ENCODE measurements at regions not wholly inside any gene's neighbourhood (a gene's known extent, or its start where the extent isn't known, plus 50 kb on each side); places are given as distances from the start of the nearest gene placed in this dataset.

DNA sequence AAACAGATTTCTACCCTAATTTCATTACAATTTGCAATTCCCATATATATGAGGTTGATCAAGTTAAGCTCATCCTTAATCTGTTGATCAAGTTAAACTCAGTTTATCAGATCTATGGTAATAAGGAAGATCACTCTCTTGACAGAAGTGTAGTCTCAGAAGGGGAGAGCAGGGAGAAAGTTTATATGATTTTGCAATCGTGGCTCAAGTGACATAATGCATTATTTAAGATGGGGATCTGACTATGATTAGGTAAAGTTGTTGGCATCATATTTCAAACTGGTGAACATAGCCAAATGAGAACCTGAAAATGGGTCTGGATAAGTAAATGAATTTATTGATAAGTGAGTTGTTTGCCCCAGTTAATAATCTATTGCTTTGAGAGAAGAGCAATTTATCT is 995.3 kb downstream of the OTOL1 start:
- DNase-seq (ENCODE audit: low read depth in 6 of 9, low spot score in 9 of 9): no peak
- no peak overlapping the region for H3K4me3 ChIP-seq (ENCODE audit: low read length in 2 of 2)
- 81% methylated on average over 1 of the region's 1 CpG for WGBS
- H3K27me3 ChIP-seq (ENCODE audit: control insufficient read depth in 2 of 2, insufficient read depth in 1 of 2, low read length in 1 of 2): no peaks in the 10 kb centered on the region
- H3K4me1 ChIP-seq (ENCODE audit: control insufficient read depth in 2 of 2, insufficient read depth in 2 of 2, low read length in 2 of 2): no peaks in the 10 kb centered on the region
- H3K36me3 ChIP-seq (ENCODE audit: control insufficient read depth in 2 of 2, insufficient read depth in 2 of 2, low read length in 1 of 2): no peaks in the 10 kb centered on the region
- H3K9me3 ChIP-seq (ENCODE audit: control insufficient read depth in 2 of 2, insufficient read depth in 1 of 2, low read length in 1 of 2): peaks cover 0 to 3% of the 10 kb centered on the region in 2 donors
- no peak overlapping the region for H3K27ac ChIP-seq (ENCODE audit: low read depth in 1 of 2, low read length in 1 of 2)

DNA sequence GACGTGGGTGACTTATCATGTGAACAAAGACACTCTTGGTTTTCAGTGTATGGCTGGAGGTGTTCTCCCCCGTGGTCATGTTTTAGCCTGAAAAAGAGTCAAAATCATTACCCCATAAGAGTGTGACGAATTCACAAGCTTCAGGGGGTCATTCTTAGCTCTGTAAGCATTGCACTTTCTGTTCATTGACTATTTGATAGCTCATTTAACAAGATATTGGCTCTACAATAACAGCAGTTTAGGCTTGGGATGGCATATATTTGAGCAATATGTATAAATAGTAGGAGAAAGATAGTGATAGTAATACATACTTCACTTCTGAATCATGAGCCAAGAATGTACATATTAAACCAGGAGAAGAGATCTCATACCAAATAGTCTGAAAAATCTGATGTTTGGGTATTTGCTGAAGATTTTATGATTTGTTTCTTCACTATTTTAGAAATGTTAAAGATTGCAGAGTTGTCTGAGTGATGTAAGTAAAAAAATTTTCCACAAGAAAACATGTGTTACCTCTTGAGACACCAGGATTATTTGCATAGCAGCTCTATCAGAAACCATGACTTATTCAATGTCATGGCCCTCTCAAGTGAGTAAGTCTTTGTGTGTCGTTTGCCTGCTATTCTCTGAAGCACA is 996.0 kb downstream of the OTOL1 start:
- DNase-seq (ENCODE audit: low read depth in 6 of 9, low spot score in 9 of 9): no peak
- Histone ChIP-seq H3K36me3 (ENCODE audit: control insufficient read depth in 2 of 2, insufficient read depth in 2 of 2, low read length in 1 of 2) (no peaks in the 10 kb centered on the region), H3K27me3 (ENCODE audit: control insufficient read depth in 2 of 2, insufficient read depth in 1 of 2, low read length in 1 of 2) (no peaks in the 10 kb centered on the region), H3K27ac (ENCODE audit: low read depth in 1 of 2, low read length in 1 of 2) (no peak overlapping the region), H3K9me3 (ENCODE audit: control insufficient read depth in 2 of 2, insufficient read depth in 1 of 2, low read length in 1 of 2) (peaks cover 0 to 3% of the 10 kb centered on the region in 2 donors), H3K4me3 (ENCODE audit: low read length in 2 of 2) (no peak overlapping the region), H3K4me1 (ENCODE audit: control insufficient read depth in 2 of 2, insufficient read depth in 2 of 2, low read length in 2 of 2) (no peaks in the 10 kb centered on the region)
- 69% methylated on average over 4 of the region's 4 CpGs for WGBS

DNA sequence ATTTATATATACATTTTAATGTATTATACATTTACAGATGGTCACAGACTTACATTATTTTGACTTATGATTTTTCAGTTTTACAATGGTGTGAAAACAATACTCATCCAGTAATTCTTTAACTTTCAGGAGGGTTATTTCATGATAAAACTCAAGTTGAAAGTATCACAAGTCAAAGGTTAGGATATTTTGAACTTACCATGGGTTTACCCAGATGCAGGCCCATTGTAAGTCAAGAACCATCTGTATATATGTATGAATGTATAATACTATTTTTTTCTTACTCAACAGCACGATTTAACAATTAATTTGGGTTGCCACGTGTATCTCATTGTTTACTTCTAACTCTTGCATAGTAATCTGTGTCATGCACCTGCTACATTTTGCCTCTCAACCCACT is 1002.0 kb downstream of the OTOL1 start:
- Histone ChIP-seq H3K9me3 (ENCODE audit: control insufficient read depth in 2 of 2, insufficient read depth in 1 of 2, low read length in 1 of 2) (peaks cover 0 to 3% of the 10 kb centered on the region in 2 donors), H3K36me3 (ENCODE audit: control insufficient read depth in 2 of 2, insufficient read depth in 2 of 2, low read length in 1 of 2) (no peaks in the 10 kb centered on the region), H3K27me3 (ENCODE audit: control insufficient read depth in 2 of 2, insufficient read depth in 1 of 2, low read length in 1 of 2) (no peaks in the 10 kb centered on the region), H3K4me3 (ENCODE audit: low read length in 2 of 2) (no peak overlapping the region), H3K27ac (ENCODE audit: low read depth in 1 of 2, low read length in 1 of 2) (no peak overlapping the region), H3K4me1 (ENCODE audit: control insufficient read depth in 2 of 2, insufficient read depth in 2 of 2, low read length in 2 of 2) (no peaks in the 10 kb centered on the region)
- WGBS: 82% methylated on average over 2 of the region's 2 CpGs
- no peak for DNase-seq (ENCODE audit: low read depth in 6 of 9, low spot score in 9 of 9)

DNA sequence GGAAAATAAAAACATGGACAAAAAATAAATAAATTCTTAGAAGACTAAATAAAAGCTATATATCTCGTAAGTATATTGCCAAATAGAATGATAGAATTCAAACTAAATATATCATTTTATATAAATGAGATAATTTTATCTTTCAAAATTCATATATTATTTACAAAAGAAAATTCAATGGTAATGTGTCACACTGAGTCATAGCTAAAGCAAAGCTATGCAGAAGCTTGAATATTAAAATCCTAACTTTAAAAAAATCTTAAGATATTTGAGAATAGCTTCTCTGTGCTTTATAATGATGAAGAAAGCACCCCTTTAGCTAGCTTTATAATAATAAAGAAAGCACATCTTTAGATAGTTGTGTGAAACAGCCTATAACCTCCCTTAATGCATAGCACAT is 1010.8 kb downstream of the OTOL1 start:
- Histone ChIP-seq H3K27ac (ENCODE audit: low read depth in 1 of 2, low read length in 1 of 2) (no peak overlapping the region), H3K27me3 (ENCODE audit: control insufficient read depth in 2 of 2, insufficient read depth in 1 of 2, low read length in 1 of 2) (no peaks in the 10 kb centered on the region), H3K36me3 (ENCODE audit: control insufficient read depth in 2 of 2, insufficient read depth in 2 of 2, low read length in 1 of 2) (no peaks in the 10 kb centered on the region), H3K4me1 (ENCODE audit: control insufficient read depth in 2 of 2, insufficient read depth in 2 of 2, low read length in 2 of 2) (no peaks in the 10 kb centered on the region), H3K4me3 (ENCODE audit: low read length in 2 of 2) (no peak overlapping the region), H3K9me3 (ENCODE audit: control insufficient read depth in 2 of 2, insufficient read depth in 1 of 2, low read length in 1 of 2) (peaks cover 0 to 4% of the 10 kb centered on the region in 2 donors)
- 89% methylated on average over 1 of the region's 1 CpG for WGBS
- no peak for DNase-seq (ENCODE audit: low read depth in 6 of 9, low spot score in 9 of 9)

DNA sequence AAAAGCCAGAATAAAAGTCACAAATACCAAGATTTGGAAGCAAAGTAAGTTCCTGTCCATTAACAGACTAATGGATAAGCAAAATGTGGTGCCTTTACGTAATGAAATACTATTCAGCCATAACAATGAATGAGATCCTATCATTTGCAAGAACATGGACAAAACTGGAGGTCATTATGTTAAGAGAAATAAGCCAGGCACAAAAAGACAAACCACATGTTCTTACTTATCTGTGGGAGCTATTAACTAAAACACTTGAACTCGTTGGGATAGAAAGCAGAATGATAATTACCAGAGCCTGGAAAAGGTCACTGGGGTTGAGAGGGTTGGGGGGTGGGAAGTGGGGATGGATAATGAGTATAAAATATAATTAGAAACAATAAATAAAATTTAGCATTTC is 1015.9 kb downstream of the OTOL1 start:
- H3K27me3 ChIP-seq (ENCODE audit: control insufficient read depth in 2 of 2, insufficient read depth in 1 of 2, low read length in 1 of 2): no peaks in the 10 kb centered on the region
- H3K27ac ChIP-seq (ENCODE audit: low read depth in 1 of 2, low read length in 1 of 2): no peak overlapping the region
- 87% methylated on average over 2 of the region's 2 CpGs for WGBS
- no peaks in the 10 kb centered on the region for H3K4me1 ChIP-seq (ENCODE audit: control insufficient read depth in 2 of 2, insufficient read depth in 2 of 2, low read length in 2 of 2)
- no peaks in the 10 kb centered on the region for H3K36me3 ChIP-seq (ENCODE audit: control insufficient read depth in 2 of 2, insufficient read depth in 2 of 2, low read length in 1 of 2)
- H3K9me3 ChIP-seq (ENCODE audit: control insufficient read depth in 2 of 2, insufficient read depth in 1 of 2, low read length in 1 of 2): no peaks in the 10 kb centered on the region
- no peak for DNase-seq (ENCODE audit: low read depth in 6 of 9, low spot score in 9 of 9)
- no peak overlapping the region for H3K4me3 ChIP-seq (ENCODE audit: low read length in 2 of 2)

DNA sequence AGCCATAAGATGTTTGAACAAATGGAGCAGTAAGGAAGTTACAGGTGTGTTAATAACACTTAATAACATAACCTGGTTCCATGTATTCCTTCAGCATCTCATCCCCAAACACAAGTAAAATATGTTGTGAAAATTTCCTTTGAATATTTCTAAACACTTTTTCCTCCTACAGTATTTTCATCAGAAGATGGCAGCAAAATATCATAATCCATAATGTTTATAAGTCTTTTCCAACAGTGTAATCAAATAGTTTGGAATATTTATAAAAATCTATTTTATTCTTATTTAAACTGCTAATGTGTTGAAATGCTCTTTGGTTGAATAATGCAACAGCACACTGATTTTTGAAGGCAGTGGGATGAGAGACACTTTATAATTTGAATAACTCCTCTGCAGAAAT is 1020.5 kb downstream of the OTOL1 start:
- no peaks in the 10 kb centered on the region for H3K4me1 ChIP-seq (ENCODE audit: control insufficient read depth in 2 of 2, insufficient read depth in 2 of 2, low read length in 2 of 2)
- no peaks in the 10 kb centered on the region for H3K27me3 ChIP-seq (ENCODE audit: control insufficient read depth in 2 of 2, insufficient read depth in 1 of 2, low read length in 1 of 2)
- no peaks in the 10 kb centered on the region for H3K9me3 ChIP-seq (ENCODE audit: control insufficient read depth in 2 of 2, insufficient read depth in 1 of 2, low read length in 1 of 2)
- no peaks in the 10 kb centered on the region for H3K36me3 ChIP-seq (ENCODE audit: control insufficient read depth in 2 of 2, insufficient read depth in 2 of 2, low read length in 1 of 2)
- no peak overlapping the region for H3K4me3 ChIP-seq (ENCODE audit: low read length in 2 of 2)
- no peak overlapping the region for H3K27ac ChIP-seq (ENCODE audit: low read depth in 1 of 2, low read length in 1 of 2)
- no peak for DNase-seq (ENCODE audit: low read depth in 6 of 9, low spot score in 9 of 9)

DNA sequence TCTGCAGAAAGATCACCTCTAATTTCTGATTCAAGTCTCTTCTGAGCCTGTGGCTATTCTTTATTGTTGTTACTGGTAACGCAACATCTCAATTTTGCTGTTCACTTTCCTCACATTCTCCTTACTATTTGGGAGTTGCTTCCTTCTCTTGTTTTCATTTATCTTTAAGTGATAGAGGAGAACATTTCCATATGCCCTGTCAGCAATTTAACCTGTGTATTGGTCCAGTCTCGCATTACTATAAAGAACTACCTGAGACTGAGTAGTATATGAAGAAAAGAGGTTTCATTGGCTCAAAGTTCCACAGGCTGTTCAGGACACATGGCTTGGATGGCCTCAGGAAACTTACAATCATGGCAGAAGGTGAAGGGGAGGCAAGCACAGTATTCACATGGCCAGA is 1025.1 kb downstream of the OTOL1 start:
- Histone ChIP-seq H3K36me3 (ENCODE audit: control insufficient read depth in 2 of 2, insufficient read depth in 2 of 2, low read length in 1 of 2) (no peaks in the 10 kb centered on the region), H3K27ac (ENCODE audit: low read depth in 1 of 2, low read length in 1 of 2) (no peak overlapping the region), H3K4me3 (ENCODE audit: low read length in 2 of 2) (no peak overlapping the region), H3K9me3 (ENCODE audit: control insufficient read depth in 2 of 2, insufficient read depth in 1 of 2, low read length in 1 of 2) (no peaks in the 10 kb centered on the region), H3K27me3 (ENCODE audit: control insufficient read depth in 2 of 2, insufficient read depth in 1 of 2, low read length in 1 of 2) (no peaks in the 10 kb centered on the region), H3K4me1 (ENCODE audit: control insufficient read depth in 2 of 2, insufficient read depth in 2 of 2, low read length in 2 of 2) (no peaks in the 10 kb centered on the region)
- no peak for DNase-seq (ENCODE audit: low read depth in 6 of 9, low spot score in 9 of 9)
- 95% methylated on average over 2 of the region's 2 CpGs for WGBS

DNA sequence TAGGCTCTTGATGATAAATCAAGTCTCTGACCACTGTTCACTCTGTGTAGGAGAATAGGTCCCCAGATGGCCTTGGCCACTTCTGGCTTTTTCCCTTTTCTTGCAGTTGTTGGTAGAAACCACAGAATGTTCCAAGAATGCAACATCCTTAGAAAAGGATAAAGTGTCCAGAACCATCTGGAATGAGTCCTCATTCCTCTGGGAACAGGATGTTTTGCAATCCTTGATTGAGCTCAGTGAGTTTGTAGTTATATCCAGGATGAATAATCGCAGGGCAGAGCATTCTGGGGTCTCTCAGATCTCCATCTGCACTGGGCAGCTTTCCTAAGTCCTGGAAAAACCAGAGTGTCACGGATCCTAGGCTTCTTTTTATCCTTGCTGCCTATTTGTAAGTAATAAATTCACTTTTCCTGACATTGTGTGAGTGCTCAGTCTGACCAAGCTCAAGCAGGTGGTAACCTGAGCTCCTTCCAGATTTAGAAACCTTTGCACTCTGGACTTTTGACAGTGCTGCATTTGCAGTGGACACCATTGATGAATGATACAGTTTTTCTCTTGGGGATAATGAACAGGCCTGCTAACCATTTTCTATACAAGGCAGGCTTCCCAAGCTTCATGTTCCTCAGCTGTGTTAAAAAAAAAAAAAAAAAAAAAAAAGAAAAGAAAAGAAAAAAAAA is 1028.6 kb downstream of the OTOL1 start:
- 77% methylated on average over 2 of the region's 2 CpGs for WGBS
- H3K4me1 ChIP-seq (ENCODE audit: control insufficient read depth in 2 of 2, insufficient read depth in 2 of 2, low read length in 2 of 2): no peaks in the 10 kb centered on the region
- H3K36me3 ChIP-seq (ENCODE audit: control insufficient read depth in 2 of 2, insufficient read depth in 2 of 2, low read length in 1 of 2): no peaks in the 10 kb centered on the region
- DNase-seq (ENCODE audit: low read depth in 6 of 9, low spot score in 9 of 9): no peak
- no peaks in the 10 kb centered on the region for H3K27me3 ChIP-seq (ENCODE audit: control insufficient read depth in 2 of 2, insufficient read depth in 1 of 2, low read length in 1 of 2)
- H3K9me3 ChIP-seq (ENCODE audit: control insufficient read depth in 2 of 2, insufficient read depth in 1 of 2, low read length in 1 of 2): no peaks in the 10 kb centered on the region
- H3K27ac ChIP-seq (ENCODE audit: low read depth in 1 of 2, low read length in 1 of 2): no peak overlapping the region
- H3K4me3 ChIP-seq (ENCODE audit: low read length in 2 of 2): no peak overlapping the region

DNA sequence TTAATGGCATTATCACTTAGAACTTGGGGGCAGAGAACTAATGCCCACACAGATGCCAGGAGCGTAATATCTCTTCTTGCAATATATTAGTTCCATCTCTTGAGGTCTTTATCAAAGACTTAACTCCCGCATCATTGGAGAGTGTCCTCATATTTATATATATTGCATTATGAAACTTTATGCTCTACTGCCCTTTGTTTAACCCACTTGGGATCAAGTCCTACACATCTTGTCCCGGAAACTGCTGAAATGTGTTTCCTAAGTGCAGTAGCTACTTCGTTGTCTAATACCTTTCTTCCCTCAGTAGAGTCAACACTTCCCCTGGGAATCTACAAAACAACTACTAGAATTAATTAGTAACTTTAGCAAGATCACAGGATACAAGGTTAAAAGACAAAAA is 1029.2 kb downstream of the OTOL1 start:
- no peak for DNase-seq (ENCODE audit: low read depth in 6 of 9, low spot score in 9 of 9)
- WGBS: 84% methylated on average over 4 of the region's 4 CpGs
- Histone ChIP-seq H3K4me3 (ENCODE audit: low read length in 2 of 2) (no peak overlapping the region), H3K27me3 (ENCODE audit: control insufficient read depth in 2 of 2, insufficient read depth in 1 of 2, low read length in 1 of 2) (no peaks in the 10 kb centered on the region), H3K4me1 (ENCODE audit: control insufficient read depth in 2 of 2, insufficient read depth in 2 of 2, low read length in 2 of 2) (no peaks in the 10 kb centered on the region), H3K27ac (ENCODE audit: low read depth in 1 of 2, low read length in 1 of 2) (no peak overlapping the region), H3K36me3 (ENCODE audit: control insufficient read depth in 2 of 2, insufficient read depth in 2 of 2, low read length in 1 of 2) (no peaks in the 10 kb centered on the region), H3K9me3 (ENCODE audit: control insufficient read depth in 2 of 2, insufficient read depth in 1 of 2, low read length in 1 of 2) (no peaks in the 10 kb centered on the region)
